ENCODE measurements at regions not wholly inside any gene's neighbourhood (a gene's known extent, or its start where the extent isn't known, plus 50 kb on each side); places are given as distances from the start of the nearest gene placed in this dataset.
"Not testable (repeated sequence)": the region's sequence is repeated elsewhere in the genome, so short reads cannot be mapped to it uniquely, and the experiment has no call there.

DNA sequence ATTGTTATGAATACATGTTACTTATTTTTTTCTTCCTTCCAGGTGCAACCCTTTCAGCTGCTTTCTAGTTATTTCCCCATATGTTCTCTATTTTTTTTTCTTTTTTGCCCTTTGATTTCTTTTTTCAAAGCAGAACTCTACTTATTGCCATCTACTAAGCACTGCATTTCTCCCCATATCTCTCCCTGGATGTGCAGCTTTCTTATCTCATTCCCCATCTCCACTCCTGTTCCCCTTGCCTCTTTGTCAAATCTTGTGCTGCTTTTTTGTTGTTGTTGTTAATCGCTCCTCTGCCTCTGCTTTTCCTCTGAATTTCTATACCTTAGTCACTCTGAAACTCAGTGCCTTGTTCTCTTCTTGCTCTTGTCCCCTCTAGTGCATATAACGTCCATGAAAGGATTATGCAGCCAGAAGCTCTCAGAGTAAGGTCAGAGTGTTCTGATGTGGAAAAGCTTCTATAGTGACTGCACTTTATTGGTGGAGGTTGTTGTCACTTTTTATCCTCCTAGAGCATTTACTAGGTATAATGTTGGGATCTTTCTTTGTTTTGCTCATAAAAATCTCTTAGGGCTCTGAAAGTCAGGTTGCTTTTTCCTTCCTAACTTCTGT, 51.1 kb upstream of the JADE1 start:
- no peak for DNase-seq (ENCODE audit: low read depth, low spot score)

- no peak for DNase-seq (ENCODE audit: low read depth, low spot score)
Measured at GRCh38 chr4:128757712-128758111, 51.8 kb upstream of the JADE1 start.

GRCh38 chr4:128751354-128751753, 58.1 kb upstream of the JADE1 start:
- DNase-seq (ENCODE audit: low read depth, low spot score) = no peak

DNA sequence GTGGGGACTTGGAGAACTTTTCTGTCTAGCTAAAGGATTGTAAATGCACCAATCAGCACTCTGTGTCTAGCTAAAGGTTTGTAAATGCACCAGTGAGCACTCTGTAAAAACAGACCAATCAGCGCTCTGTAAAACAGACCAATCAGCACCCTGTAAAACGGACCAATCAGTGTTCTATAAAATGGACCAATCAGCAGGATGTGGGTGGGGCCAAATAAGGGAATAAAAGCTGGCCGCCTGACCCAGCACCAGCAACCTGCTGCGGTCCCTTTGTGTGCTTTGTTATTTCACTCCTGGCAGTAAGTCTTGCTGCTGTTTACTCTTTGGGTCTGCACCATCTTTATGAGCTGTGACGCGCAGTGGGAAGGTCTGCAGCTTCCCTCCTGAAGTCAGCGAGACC, 67.8 kb upstream of the JADE1 start:
- DNase-seq (ENCODE audit: low read depth, low spot score) = not testable (repeated sequence)

GRCh38 chr4:128737098-128737513, 72.4 kb upstream of the JADE1 start:
- no peak for DNase-seq (ENCODE audit: low read depth, low spot score)

DNA sequence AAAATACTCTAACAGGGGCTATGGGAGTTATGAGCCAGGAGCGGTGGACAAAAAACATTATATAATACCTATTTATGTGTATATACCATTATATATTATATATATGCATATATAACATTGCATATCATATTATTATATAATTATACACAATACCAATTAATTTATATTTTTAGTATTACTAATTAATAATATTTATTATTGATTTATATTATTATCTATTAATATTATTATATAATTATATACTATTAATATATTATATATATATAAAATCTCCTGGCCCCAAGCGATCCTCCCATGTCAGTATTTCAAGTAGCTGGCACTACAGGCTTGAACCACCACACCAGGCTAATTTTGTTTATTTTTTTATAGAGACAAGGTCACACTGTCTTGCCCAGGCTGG, 73.8 kb upstream of the JADE1 start:
- DNase-seq (ENCODE audit: low read depth, low spot score) = no peak

- DNase-seq (ENCODE audit: low read depth, low spot score) = no peak
Measured at GRCh38 chr4:128728190-128728589, 81.3 kb upstream of the JADE1 start.

DNA sequence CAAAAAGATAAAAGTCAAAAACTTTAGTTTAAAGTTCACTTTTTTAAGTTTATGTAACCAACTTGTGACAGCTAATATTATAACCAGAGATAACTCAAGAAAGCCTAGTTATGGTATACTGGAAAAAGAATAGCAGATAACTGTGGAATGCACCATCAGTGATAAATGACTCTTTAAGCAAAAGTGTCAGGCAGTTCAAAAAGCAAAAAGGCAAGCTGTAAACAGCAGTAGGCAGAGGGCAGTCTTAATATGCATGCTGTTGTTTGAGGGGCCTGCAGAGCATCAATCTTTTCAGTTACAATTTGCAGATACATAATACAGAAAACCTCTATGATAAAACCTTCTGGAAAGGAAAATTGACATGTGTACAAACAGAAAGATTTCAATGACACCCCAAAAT, 81.8 kb upstream of the JADE1 start:
- no peak for DNase-seq (ENCODE audit: low read depth, low spot score)

- no peak for DNase-seq (ENCODE audit: low read depth, low spot score)
Measured at GRCh38 chr4:128725405-128726055, 84.0 kb upstream of the JADE1 start.

GRCh38 chr4:128722911-128723310, 86.6 kb upstream of the JADE1 start:
- DNase-seq (ENCODE audit: low read depth, low spot score) = no peak

DNA sequence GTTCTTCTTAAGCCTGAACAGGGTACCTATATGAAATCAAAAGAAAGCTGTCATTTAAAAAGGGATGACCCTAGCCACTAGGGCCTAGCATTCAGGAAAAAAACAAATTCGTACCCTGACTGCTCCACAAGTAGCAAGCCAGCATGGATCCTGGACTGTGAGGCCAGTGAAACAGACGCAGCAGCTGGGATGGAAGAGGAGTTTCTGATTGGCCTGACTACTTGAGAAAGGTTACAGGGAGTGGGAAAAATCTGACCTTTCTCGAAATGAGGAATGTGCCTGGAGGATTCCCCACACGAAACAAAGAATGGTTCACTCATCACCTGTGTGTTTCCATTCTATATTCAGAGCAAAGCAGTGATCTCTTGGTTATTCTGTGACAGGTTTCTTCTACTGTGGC, 87.6 kb upstream of the JADE1 start:
- no peak for DNase-seq (ENCODE audit: low read depth, low spot score)

DNA sequence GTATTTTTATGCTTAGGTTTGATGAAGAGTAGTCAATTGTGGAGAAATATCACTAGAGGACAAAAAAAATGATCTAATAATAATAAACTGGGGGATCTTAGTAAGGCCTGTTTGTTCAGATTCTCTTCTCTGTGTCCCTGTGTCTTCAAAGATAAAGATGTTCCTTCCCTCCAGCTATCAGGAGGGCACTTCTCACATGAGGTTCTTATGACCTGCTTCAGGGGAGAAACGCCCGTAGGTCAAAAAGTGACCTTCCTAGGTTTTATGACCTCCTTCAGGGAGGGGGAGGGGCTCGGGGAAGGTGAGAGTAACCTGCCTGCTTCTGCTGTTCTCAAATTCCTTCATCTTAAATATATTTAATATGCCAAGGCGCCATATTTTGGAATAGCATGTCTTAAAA, 89.2 kb upstream of the JADE1 start:
- no peak for DNase-seq (ENCODE audit: low read depth, low spot score)

DNA sequence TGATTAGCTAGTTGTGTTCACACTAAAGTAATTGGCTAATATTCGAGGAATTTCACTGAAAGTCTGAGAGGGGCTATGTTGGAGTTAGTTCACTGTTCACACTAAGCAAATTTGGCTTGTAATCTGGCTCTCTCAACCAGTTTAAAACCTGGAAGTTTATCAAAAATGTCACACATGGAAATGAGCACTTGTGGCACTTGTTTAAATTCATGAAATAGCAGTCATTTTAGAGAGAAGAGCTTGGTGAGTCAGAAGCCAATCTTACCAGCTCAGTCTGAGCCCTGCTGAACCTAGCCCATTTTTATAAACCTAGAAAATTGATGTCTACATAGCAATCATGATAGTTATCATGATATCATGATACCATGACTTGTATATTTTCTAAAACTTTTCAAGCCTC, 90.7 kb upstream of the JADE1 start:
- no peak for DNase-seq (ENCODE audit: low read depth, low spot score)

DNA sequence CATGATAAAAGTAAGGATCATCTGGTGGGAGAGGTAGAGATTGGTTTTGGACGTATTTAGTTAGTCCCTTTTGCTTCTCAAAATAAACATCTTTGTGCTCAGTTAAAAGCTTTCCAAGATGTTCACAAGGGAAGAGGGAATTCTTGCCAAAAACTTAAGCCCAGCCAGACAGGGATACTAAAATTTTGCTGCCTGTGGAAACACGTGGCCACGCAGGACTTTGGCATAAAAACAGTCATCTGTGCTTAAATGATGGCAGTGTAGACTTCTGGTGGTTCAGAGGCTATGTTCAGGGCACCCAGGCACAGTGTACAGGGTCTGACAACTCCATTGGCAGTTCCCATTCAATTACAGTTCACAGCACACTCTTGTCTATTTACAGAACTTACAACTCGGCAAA, 93.2 kb upstream of the JADE1 start:
- no peak for DNase-seq (ENCODE audit: low read depth, low spot score)

- DNase-seq (ENCODE audit: low read depth, low spot score) = no peak
Measured at GRCh38 chr4:128715616-128716015, 93.9 kb upstream of the JADE1 start.

- no peak for DNase-seq (ENCODE audit: low read depth, low spot score)
Measured at GRCh38 chr4:128711361-128711760, 98.1 kb upstream of the JADE1 start.

GRCh38 chr4:128709268-128709667, 100.2 kb upstream of the JADE1 start:
- no peak for DNase-seq (ENCODE audit: low read depth, low spot score)

DNA sequence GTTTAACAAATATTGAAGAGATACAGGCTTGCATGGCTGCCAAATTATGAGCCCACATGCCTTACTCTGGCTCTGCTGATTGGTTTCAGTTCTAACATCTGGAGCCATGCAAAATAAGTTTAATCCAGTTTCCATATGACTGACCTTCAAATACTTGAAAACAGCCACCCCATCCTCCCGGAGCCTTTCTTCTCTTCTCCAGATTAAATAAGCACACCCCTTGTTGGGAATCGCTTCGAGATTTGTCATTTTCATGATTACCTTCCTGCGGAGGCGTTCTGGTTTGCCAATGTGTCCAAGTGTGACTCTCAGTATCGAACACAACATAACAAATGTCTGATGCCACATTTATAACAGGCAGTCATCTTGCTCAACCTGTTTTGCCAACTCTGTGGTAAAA, 101.6 kb upstream of the JADE1 start:
- no peak for DNase-seq (ENCODE audit: low read depth, low spot score)

GRCh38 chr4:128703948-128704347, 105.6 kb upstream of the JADE1 start:
- no peak for DNase-seq (ENCODE audit: low read depth, low spot score)

DNA sequence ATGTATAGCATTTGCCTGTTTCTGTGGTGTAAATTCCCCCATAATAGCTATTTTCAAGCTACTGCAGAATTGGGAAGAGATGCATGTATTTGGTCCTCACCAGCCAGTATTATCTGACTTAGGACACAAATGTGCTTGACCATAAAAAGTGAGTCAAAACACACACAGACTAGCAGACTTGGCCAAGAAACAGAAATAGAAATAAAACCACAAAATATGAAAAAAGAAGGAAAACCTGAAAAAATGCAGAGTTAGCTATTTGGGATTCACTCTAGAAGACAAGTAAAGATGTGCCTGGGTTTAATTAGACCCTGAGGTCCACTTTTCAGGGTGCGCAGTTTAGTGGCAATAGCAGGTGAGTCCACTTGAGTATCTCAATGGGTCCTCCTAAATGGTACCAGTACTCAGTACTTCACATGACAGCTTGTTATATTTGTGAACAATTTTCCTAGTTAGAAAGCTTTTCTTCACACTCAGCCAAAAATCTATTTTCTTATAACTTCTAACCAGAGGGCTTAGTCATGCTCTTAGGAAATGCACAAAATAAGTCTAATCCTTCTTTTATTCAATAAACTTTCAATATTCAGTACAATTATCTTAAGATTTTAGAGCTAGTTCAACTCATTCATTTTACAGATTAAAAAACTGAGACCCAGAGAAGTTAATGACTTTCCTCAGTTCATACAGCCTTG, 108.7 kb upstream of the JADE1 start:
- no peak for DNase-seq (ENCODE audit: low read depth, low spot score)

- no peak for DNase-seq (ENCODE audit: low read depth, low spot score)
Measured at GRCh38 chr4:128698386-128698785, 111.1 kb upstream of the JADE1 start.

DNA sequence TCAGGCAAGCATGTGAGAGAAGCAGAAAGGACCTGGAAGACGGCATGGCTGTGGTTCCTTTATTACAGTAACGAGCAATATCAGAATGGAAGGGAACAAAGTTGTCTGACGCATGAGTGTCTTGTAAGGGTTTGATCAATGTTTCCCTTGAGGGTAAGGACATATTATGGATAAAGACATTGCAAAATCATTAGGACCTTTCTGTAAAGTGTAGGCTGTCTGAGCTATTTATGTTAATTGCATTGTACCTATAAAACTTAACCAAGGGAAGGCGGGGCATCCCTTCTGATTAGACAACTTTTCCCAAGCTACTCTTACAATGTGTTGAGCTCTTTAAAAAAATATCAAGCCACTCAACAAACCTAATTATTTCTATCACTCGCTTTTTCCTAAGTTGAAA, 112.2 kb upstream of the JADE1 start:
- no peak for DNase-seq (ENCODE audit: low read depth, low spot score)

DNA sequence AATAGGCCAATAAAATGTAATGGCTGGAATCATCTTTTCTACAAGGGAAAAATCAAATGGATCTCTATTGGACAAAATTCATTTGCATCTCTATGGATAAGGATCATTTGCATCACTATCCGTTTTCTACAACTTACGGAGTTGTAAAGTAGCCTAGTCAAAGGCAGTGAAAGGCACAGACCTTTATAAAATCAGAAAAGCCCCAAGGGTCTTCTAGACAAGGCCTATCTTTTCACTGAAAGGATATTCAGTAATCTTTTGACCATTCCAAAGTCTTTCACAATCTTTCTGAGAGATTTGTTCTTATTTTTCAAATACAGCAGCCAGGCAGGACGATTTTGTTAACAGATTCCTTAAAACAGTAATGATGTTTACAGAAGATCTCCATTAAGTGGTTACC, 119.5 kb upstream of the JADE1 start:
- DNase-seq (ENCODE audit: low read depth, low spot score) = no peak

Data from activated CD4-positive, CD25-positive, alpha-beta regulatory T cell treated with anti-CD3 and anti-CD28 coated beads, Interleukin-2, amount 50 U/mL, for 16 hours (primary cell).